GM18867 (cell line): ENCODE measurements at regions not wholly inside any gene's neighbourhood (a gene's known extent, or its start where the extent isn't known, plus 50 kb on each side); places are given as distances from the start of the nearest gene placed in this dataset.

Experiments
- ATAC-seq: cut with Tn5 transposase; IDR thresholded peaks from one replicate; pipeline ENCODE4 v1.9.1; 2021; ENCODE audit warnings: mild to moderate bottlenecking, moderate library complexity; ENCODE audit not compliant: unreplicated experiment

DNA sequence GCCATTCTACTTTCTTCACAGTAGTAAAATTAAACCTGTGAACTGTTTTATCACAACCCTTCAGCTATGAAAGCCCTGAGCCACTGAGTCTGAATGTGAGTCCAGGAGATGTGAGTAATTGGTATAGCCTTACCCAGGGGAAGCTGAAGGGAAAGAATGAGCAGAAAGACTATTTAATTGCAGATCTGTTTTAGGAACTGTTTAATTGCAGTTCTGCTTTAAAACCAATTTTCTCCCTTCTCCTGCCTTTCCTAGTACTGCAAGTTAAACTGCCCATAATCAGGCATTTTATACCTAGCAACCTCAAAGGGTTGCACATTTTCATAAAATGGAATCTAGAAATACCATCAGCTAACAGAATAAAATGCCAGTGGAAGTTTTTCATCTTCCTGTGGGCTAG is 476.7 kb downstream of the OCA2 start:
- ATAC-seq: no peak

DNA sequence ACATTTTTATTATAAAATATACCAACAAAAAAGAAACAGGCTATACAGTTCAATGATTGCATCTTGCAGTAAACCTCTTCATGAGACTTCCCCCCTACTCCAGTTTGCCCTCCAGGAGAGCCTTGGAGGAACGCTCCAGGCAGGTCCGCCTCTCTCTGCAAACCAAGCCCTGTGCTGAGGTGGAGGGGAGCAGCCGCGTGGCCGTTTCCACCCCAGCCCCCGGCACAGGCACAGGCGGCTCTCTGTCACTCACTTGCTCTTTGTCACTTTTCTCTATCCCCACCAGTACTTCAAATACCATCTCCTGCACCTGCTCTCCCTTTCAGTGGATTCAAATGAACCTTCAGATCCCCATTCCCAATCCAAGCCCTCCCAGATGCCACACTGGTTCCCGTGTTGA is 479.9 kb downstream of the OCA2 start:
- no peak for ATAC-seq

DNA sequence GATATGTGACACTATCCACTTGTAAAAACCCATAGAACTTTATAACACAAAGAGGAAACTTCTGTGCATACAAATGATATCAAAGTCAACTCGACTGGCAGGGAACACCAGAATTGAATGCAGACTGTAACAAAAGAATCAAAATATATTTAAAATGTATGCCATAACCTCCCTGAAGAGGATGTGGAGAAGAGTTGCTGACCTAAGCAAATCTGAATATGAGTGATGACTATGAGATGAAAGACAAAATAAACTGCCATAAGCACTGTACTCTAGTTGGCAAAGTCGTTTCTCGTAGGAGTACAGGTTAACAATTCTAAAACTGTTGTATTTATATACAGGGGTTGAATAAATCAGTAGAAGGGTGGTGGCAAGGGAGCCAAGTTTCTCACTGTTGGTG is 482.1 kb downstream of the OCA2 start:
- no peak for ATAC-seq

DNA sequence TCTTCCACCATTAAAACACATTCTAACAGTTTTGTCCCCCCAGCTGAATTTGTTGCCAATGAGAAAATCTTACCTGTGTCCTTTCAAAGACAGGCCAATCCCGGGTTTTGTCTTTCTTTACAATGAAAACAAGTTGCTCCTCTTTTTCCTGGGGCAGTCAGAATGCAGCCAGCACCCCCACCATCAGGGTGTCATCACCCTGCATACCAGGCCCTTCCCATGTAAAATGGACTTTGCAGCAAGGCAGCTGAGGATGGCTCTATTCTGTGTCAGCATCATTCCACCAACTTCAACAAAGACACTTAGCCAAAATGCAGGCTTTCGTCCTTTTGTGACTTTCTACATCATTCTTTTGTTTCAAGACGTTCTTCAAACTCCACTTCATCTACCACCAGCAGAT is 490.9 kb downstream of the OCA2 start:
- ATAC-seq: no peak

DNA sequence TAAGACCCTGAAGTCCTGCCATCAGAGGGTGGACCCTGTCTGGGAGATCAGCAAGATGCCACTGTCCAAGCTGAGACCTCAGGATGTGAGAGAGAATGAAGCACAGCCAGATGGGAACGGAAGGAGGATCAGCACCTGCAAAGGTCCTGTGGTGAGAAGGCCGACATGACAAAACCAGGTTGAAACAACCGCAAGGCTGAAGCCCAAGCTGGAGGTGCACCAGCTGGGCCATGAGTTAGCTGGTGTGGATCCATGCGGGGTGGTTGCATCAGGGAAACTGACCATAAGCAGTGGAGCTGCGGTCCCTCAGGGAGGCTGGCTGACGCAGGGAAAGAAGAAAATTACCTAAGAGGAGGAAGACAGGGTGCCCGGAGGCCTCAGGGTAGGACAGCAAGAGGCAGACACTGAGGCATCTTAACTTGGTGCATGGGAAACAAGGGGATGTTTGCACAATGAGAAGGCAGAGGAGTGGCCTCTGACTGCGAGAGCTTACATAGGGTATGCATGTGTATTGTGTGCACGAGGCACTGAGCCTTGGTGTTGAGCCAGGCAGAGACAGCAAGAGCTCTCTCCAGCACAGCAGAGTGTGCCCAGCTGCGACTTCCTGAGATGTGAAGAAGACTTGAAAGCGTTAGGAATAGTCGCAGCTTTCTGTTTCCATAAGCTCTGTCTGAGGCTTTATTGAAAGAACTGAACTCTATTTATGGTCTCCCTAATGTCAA is 497.7 kb downstream of the OCA2 start:
- ATAC-seq: no peak

DNA sequence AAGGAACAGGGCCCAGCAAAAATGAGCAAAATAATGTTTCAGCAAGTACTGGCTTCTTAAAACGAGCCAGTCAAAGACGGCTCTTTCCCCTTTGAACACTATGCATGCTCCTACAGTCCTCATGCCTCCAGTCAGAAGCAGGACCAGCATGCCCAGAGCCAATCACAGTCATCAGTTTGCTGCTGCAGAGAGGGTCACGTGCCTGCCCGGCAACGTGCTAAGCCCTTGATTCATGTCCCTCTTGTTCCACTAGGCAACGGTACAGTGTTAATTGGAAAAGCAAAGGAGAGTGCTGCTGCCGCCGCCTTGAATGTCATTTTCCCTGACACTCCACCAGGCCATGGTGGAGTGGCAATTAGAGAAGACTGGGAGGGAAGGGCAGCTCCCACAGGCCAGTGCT is 500.1 kb downstream of the OCA2 start:
- no peak for ATAC-seq

DNA sequence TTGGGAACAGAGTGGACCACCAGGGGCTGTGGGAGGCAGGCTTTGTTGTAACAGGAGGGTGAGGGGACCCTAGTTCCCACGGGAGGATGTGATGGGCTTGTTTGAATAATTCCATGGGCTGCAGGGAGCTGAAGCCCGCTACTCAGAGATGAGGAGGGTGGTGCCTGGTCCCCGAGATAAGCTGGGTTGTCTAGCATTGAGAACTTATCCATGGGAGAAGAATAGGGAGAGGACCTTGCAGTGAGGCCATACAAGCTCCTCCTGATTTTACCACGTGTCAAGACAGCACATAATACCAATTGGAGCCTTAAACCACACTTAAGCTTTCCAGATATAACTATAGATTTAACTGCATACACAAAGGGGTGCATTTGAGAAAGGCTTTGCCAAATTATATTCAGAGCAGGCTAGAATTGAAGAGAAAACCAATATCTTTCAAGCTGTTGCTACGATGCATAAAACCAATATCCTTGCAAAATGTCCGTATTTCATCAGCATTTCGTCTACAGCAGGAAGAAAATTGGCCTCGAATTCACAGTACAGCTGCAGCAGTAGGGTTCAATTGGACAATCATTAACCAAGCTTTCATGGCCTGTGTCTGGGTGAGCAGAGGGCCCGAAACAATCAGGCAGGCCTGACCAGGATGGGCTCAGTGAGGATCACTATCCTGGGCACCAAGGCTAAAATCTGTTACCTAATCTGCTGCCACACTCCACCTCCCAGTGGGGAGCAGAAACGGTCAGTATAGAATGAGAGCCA is 500.7 kb downstream of the OCA2 start:
- ATAC-seq: no peak

DNA sequence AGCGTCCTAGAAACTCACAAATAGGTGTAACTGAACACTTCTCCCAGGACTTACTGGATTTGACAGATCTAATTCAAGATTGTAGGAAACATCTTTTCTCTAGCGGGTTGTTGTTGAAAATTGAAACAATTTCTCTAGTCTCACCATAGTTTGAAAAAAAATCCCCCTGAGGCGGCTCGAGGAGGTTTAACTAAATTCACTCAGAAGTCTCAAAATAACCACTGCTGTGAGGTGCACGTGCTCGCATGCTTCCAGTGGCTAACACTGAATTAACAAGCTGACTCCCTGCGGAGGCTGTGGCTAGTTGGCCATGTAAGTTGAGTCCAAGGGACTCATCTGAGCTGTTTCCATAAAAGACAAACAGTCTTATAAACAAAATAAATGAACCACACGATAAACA is 503.9 kb downstream of the OCA2 start:
- no peak for ATAC-seq

DNA sequence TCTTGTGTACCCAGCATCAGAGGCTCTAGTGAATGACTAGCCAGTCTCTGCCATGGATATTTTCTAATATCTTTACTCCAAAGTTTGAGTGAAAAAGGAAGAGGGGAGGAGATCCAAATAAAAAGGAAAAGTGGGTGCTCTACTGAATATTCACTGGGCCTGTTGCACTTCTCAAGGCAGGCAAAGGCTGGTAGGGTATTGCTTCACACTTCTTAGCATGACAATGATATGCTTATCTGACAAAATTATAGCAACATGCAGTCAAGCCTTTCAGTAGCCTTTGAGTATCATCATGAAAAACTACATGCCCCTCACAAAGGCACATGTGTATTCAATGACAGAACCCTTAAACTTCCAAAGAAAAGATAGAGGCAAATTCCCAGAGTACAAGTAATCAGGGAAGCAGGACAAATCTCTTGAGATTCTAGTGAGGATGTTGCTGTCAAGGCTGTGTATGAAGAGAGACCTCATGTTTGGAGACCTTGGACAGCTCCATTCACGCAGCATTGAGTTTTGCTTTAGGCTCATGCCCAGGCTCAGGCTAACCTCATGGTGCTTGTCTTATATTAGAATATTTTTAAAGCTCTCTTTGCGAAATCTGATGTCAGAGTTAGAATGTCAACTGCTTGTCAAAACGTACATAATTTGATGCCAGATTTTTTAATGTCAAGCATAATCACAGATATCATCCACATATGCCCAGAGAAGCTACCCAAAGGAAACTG is 506.9 kb downstream of the OCA2 start:
- no peak for ATAC-seq
